ENCODE measurements at regions not wholly inside any gene's neighbourhood (a gene's known extent, or its start where the extent isn't known, plus 50 kb on each side); places are given as distances from the start of the nearest gene placed in this dataset.

- no peaks in the 10 kb centered on the region for H3F3A ChIP-seq (ENCODE audit: insufficient read depth, low read depth)
- H2AFZ ChIP-seq, result no peak overlapping the region
- POLR2A ChIA-PET (ENCODE audit: unreplicated experiment), result no interaction called here
- intact Hi-C loops (cut with micrococcal nuclease; ENCODE audit: unreplicated experiment), result no loop called here
- H3K4me3 ChIP-seq, result no peak overlapping the region
- H3K79me2 ChIP-seq (ENCODE audit: low read depth), result no peaks in the 10 kb centered on the region
- no peak for TF ChIP-seq CTCF (conservative IDR thresholded peaks at IDR 0.05)
- TF ChIP-seq EZH2 (IDR thresholded peaks at IDR 0.05; ENCODE audit: low read depth), result no peak
- peaks cover 18% of the 10 kb centered on the region; the same call in 1 of the 2 replicates for H3K4me1 ChIP-seq (replicated peaks; ENCODE audit: insufficient read depth)
- CTCF ChIA-PET, result no interaction called here
- H3K27me3 ChIP-seq (ENCODE audit: insufficient read depth, low read depth), result no peaks in the 10 kb centered on the region
- no peaks in the 10 kb centered on the region for H3K9me3 ChIP-seq (ENCODE audit: insufficient read depth, low read depth)
- H3K9me2 ChIP-seq (ENCODE audit: insufficient read depth), result no peaks in the 10 kb centered on the region
- no peak overlapping the region for H3K27ac ChIP-seq
- no TSS peak for BruUV-seq (replicated peaks)
- no peak overlapping the region for H3K4me2 ChIP-seq
- H4K20me1 ChIP-seq (ENCODE audit: insufficient read depth), result no peaks in the 10 kb centered on the region
- H3K36me3 ChIP-seq (ENCODE audit: low read depth), result no peaks in the 10 kb centered on the region
- no peak for DNase-seq
These were observed 86.8 kb upstream of the SOX9 start for GRCh38 chr17:72034000-72034399.

- H3K9me2 ChIP-seq (ENCODE audit: insufficient read depth), result no peaks in the 10 kb centered on the region
- no peak overlapping the region for H3K27ac ChIP-seq
- POLR2A ChIA-PET (ENCODE audit: unreplicated experiment), result no interaction called here
- no peaks in the 10 kb centered on the region for H3K36me3 ChIP-seq (ENCODE audit: low read depth)
- H3K4me1 ChIP-seq (replicated peaks; ENCODE audit: insufficient read depth), result no peaks in the 10 kb centered on the region
- H3F3A ChIP-seq (ENCODE audit: insufficient read depth, low read depth), result no peaks in the 10 kb centered on the region
- TF ChIP-seq CTCF (conservative IDR thresholded peaks at IDR 0.05) (no peak), EZH2 (IDR thresholded peaks at IDR 0.05; ENCODE audit: low read depth) (no peak)
- no peaks in the 10 kb centered on the region for H3K27me3 ChIP-seq (ENCODE audit: insufficient read depth, low read depth)
- no TSS peak for BruUV-seq (replicated peaks)
- H3K4me3 ChIP-seq, result no peak overlapping the region
- DNase-seq, result no peak
- H3K9me3 ChIP-seq (ENCODE audit: insufficient read depth, low read depth), result no peaks in the 10 kb centered on the region
- no peaks in the 10 kb centered on the region for H4K20me1 ChIP-seq (ENCODE audit: insufficient read depth)
- intact Hi-C loops (cut with micrococcal nuclease; ENCODE audit: unreplicated experiment), result no loop called here
- CTCF ChIA-PET, result no interaction called here
- no peak overlapping the region for H3K4me2 ChIP-seq
- no peak overlapping the region for H2AFZ ChIP-seq
- no peaks in the 10 kb centered on the region for H3K79me2 ChIP-seq (ENCODE audit: low read depth)
These were observed 82.4 kb upstream of the SOX9 start for GRCh38 chr17:72038427-72038826.

- Histone ChIP-seq H3K9me2 (ENCODE audit: insufficient read depth) (no peaks in the 10 kb centered on the region), H4K20me1 (ENCODE audit: insufficient read depth) (no peaks in the 10 kb centered on the region), H3K9me3 (ENCODE audit: insufficient read depth, low read depth) (no peaks in the 10 kb centered on the region), H3K4me1 (replicated peaks; ENCODE audit: insufficient read depth) (no peaks in the 10 kb centered on the region), H3K27me3 (ENCODE audit: insufficient read depth, low read depth) (no peaks in the 10 kb centered on the region), H3F3A (ENCODE audit: insufficient read depth, low read depth) (no peaks in the 10 kb centered on the region), H3K4me2 (no peak overlapping the region), H3K4me3 (no peak overlapping the region), H2AFZ (no peak overlapping the region), H3K27ac (no peak overlapping the region), H3K79me2 (ENCODE audit: low read depth) (no peaks in the 10 kb centered on the region), H3K36me3 (ENCODE audit: low read depth) (no peaks in the 10 kb centered on the region)
- ChIA-PET POLR2A (ENCODE audit: unreplicated experiment) (no interaction called here), CTCF (no interaction called here)
- intact Hi-C loops (cut with micrococcal nuclease; ENCODE audit: unreplicated experiment), result no loop called here
- no peak for TF ChIP-seq EZH2 (IDR thresholded peaks at IDR 0.05; ENCODE audit: low read depth)
- no peak for TF ChIP-seq CTCF (conservative IDR thresholded peaks at IDR 0.05)
- BruUV-seq (replicated peaks), result no TSS peak
- no peak for DNase-seq
These were observed 81.3 kb upstream of the SOX9 start for GRCh38 chr17:72039490-72039889.

All from PC-9 (cell line).